Suprapubic skin (tissue), 4 donors: ENCODE measurements at regions not wholly inside any gene's neighbourhood (a gene's known extent, or its start where the extent isn't known, plus 50 kb on each side); places are given as distances from the start of the nearest gene placed in this dataset.

Experiments used
- CTCF ChIP-seq, 2 donors: fragments of 200-600 bp in 1 of 2; fragments of 450-650 bp in 1 of 2; sonication (generic) in 1 of 2; IDR thresholded peaks; one replicate each; pipeline ENCODE4 v1.5.1; 2016 to 2019; ENCODE audit warnings: antibody characterized with exemption in 2 of 2, mild to moderate bottlenecking in 1 of 2, moderate library complexity in 1 of 2
- EP300 ChIP-seq: sonication (generic); formaldehyde crosslinking; IDR thresholded peaks from one replicate; pipeline ENCODE4 v1.6.1; 2017; ENCODE audit warnings: antibody characterized with exemption
- POLR2AphosphoS5 ChIP-seq, 3 donors: sonication (generic); formaldehyde crosslinking; IDR thresholded peaks; one replicate each; pipeline ENCODE4 v1.6.1; 2017; ENCODE audit warnings: antibody characterized with exemption in 3 of 3

GRCh38 chr20:11053310-11053709 lies 379.5 kb upstream of the JAG1 start:
- no peak for TF ChIP-seq CTCF (IDR thresholded peaks at IDR 0.05)
- no peak for TF ChIP-seq POLR2AphosphoS5 (IDR thresholded peaks at IDR 0.05)
- no peak for TF ChIP-seq EP300
